Smooth muscle cell (in vitro differentiated cells): ENCODE measurements at regions not wholly inside any gene's neighbourhood (a gene's known extent, or its start where the extent isn't known, plus 50 kb on each side); places are given as distances from the start of the nearest gene placed in this dataset.

Experiments used
- DNase-seq: peaks from one replicate; lab custom pipeline; 2025; ENCODE audit not compliant: unreplicated experiment; lab: John Stamatoyannopoulos, UW
- H2AFZ ChIP-seq: fragments of 200-600 bp; sonication (generic); 2 replicates; pipeline ENCODE4 v1.6.0; 2016; ENCODE audit warnings: antibody characterized with exemption, low read depth, mild to moderate bottlenecking
- H3F3A ChIP-seq: fragments of 200-600 bp; sonication (generic); 2 replicates; pipeline ENCODE4 v1.6.0; 2017; ENCODE audit warnings: antibody characterized with exemption, low read depth
- H3K27ac ChIP-seq: fragments of 200-600 bp; sonication (generic); 2 replicates; pipeline ENCODE4 v1.5.1; 2016; ENCODE audit warnings: low read depth, mild to moderate bottlenecking
- H3K27me3 ChIP-seq: fragments of 200-600 bp; sonication (generic); 2 replicates; pipeline ENCODE4 v1.6.1; 2016; ENCODE audit warnings: low read depth, mild to moderate bottlenecking
- H3K36me3 ChIP-seq: fragments of 200-600 bp; sonication (generic); 2 replicates; pipeline ENCODE4 v1.5.1; 2016; ENCODE audit warnings: low read depth
- H3K4me1 ChIP-seq: fragments of 200-600 bp; sonication (generic); 2 replicates; pipeline ENCODE4 v1.5.1; 2016; ENCODE audit warnings: low read depth
- H3K4me2 ChIP-seq: fragments of 200-600 bp; sonication (generic); 2 replicates; pipeline ENCODE4 v1.6.0; 2016; ENCODE audit warnings: mild to moderate bottlenecking
- H3K4me3 ChIP-seq: fragments of 200-600 bp; sonication (generic); 2 replicates; pipeline ENCODE4 v1.5.1; 2016; ENCODE audit warnings: mild to moderate bottlenecking
- H3K79me2 ChIP-seq: fragments of 200-600 bp; sonication (generic); 2 replicates; pipeline ENCODE4 v1.6.0; 2016; ENCODE audit warnings: low read depth, mild to moderate bottlenecking
- H3K9ac ChIP-seq: fragments of 200-600 bp; sonication (generic); 2 replicates; pipeline ENCODE4 v1.6.0; 2016; ENCODE audit warnings: low read depth
- H3K9me3 ChIP-seq: fragments of 200-600 bp; sonication (generic); replicated peaks from 2 replicates; pipeline ENCODE4 v1.5.1; 2016; ENCODE audit warnings: low read depth
- H4K20me1 ChIP-seq: fragments of 200-600 bp; sonication (generic); 2 replicates; pipeline ENCODE4 v1.6.0; 2016; ENCODE audit warnings: low read depth
- WGBS: methylation state at CpG from one replicate; pipeline ENCODE4 v1.1.7; 2016; ENCODE audit warnings: low lambda C conversion rate; 5-methylcytosine and 5-hydroxymethylcytosine counted together
- TF ChIP-seq, protein P1 (sequence below): fragments of 200-600 bp; sonication (generic); IDR thresholded peaks from 2 replicates; pipeline ENCODE4 v1.5.1; 2017; ENCODE audit warnings: borderline replicate concordance, mild to moderate bottlenecking, antibody characterized with exemption; ENCODE audit not compliant: insufficient read depth, poor library complexity, severe bottlenecking

- H3F3A ChIP-seq = no peaks in the 10 kb centered on the region
- H3K27ac ChIP-seq = no peak overlapping the region
Measured at GRCh38 chr2:120616261-120616660, 119.4 kb upstream of the GLI2 start.

GRCh38 chr2:120617055-120617454 lies 118.6 kb upstream of the GLI2 start:
- Histone ChIP-seq H3F3A (no peaks in the 10 kb centered on the region), H3K36me3 (no peaks in the 10 kb centered on the region), H4K20me1 (no peaks in the 10 kb centered on the region), H3K4me2 (no peak overlapping the region), H3K27me3 (no peaks in the 10 kb centered on the region), H3K27ac (no peak overlapping the region), H3K4me3 (no peak overlapping the region), H3K9me3 (no peaks in the 10 kb centered on the region), H3K4me1 (no peaks in the 10 kb centered on the region), H3K79me2 (no peaks in the 10 kb centered on the region), H2AFZ (no peak overlapping the region), H3K9ac (no peak overlapping the region)
- WGBS = 86% methylated on average over 5 of the region's 5 CpGs
- no peak for DNase-seq
- TF ChIP-seq, protein P1, sequence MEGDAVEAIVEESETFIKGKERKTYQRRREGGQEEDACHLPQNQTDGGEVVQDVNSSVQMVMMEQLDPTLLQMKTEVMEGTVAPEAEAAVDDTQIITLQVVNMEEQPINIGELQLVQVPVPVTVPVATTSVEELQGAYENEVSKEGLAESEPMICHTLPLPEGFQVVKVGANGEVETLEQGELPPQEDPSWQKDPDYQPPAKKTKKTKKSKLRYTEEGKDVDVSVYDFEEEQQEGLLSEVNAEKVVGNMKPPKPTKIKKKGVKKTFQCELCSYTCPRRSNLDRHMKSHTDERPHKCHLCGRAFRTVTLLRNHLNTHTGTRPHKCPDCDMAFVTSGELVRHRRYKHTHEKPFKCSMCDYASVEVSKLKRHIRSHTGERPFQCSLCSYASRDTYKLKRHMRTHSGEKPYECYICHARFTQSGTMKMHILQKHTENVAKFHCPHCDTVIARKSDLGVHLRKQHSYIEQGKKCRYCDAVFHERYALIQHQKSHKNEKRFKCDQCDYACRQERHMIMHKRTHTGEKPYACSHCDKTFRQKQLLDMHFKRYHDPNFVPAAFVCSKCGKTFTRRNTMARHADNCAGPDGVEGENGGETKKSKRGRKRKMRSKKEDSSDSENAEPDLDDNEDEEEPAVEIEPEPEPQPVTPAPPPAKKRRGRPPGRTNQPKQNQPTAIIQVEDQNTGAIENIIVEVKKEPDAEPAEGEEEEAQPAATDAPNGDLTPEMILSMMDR = no peak

More at GRCh38 chr2:120616261-120616660, 119.4 kb upstream of the GLI2 start:
- Histone ChIP-seq H3K36me3 (no peaks in the 10 kb centered on the region), H3K9me3 (no peaks in the 10 kb centered on the region), H2AFZ (no peak overlapping the region), H3K4me3 (no peak overlapping the region), H3K4me1 (no peaks in the 10 kb centered on the region), H3K9ac (no peak overlapping the region), H3K27me3 (peaks cover 3% of the 10 kb centered on the region), H4K20me1 (no peaks in the 10 kb centered on the region), H3K4me2 (no peak overlapping the region), H3K79me2 (no peaks in the 10 kb centered on the region)
- no peak for DNase-seq
- TF ChIP-seq, protein P1 = no peak
- 95% methylated on average over 3 of the region's 3 CpGs for WGBS

DNA sequence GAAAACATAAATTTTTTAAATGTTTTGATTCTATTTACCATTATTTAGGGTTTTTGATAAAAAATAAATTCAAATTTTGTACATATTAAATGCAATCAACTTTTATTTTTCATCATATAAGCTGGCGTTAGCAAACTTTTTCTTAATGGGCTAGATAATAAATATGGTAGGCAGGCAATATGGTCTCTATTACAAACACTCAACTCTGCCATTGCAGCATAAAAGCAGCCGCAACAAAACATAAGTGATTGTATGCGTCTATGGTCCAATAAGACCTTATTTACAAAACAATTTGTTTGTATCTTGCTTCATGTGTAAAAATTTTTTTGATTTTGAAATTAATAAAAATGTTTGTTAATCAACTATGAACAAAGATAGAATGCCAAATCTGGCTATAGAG lies 116.8 kb upstream of the GLI2 start:
- WGBS = 95% methylated on average over 3 of the region's 3 CpGs
- no peak overlapping the region for H3K4me3 ChIP-seq
- no peak overlapping the region for H3K27ac ChIP-seq
- no peak overlapping the region for H3K9ac ChIP-seq
- H3F3A ChIP-seq = no peaks in the 10 kb centered on the region
- H3K27me3 ChIP-seq = no peaks in the 10 kb centered on the region
- TF ChIP-seq, protein P1 = no peak
- H3K36me3 ChIP-seq = no peaks in the 10 kb centered on the region
- H3K79me2 ChIP-seq = no peaks in the 10 kb centered on the region
- H3K4me1 ChIP-seq = no peaks in the 10 kb centered on the region
- H4K20me1 ChIP-seq = no peaks in the 10 kb centered on the region
- no peak overlapping the region for H3K4me2 ChIP-seq
- DNase-seq = no peak
- no peaks in the 10 kb centered on the region for H3K9me3 ChIP-seq
- H2AFZ ChIP-seq = no peak overlapping the region

DNA sequence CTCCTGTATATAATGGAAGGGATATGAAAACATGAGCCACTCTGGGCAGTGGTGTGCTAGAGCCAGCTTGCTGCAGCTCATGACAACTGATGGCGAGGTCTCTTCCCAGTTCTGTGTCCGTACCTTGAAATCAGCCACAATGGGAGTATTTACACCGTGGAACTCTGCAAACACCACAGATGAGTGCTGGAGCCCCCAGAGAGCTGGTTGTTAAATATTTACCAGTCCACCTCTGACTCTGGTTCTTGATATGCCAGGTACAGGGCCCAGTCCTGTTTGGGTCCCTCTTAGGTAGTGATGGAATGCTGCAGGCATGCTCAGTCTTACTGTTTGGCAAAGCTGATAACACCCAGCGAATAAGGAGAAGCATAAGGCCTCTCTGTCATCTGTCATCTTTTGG lies 116.1 kb upstream of the GLI2 start:
- no peaks in the 10 kb centered on the region for H3K4me1 ChIP-seq
- no peaks in the 10 kb centered on the region for H3K27me3 ChIP-seq
- H3F3A ChIP-seq = no peaks in the 10 kb centered on the region
- H2AFZ ChIP-seq = no peak overlapping the region
- TF ChIP-seq, protein P1 = no peak
- H4K20me1 ChIP-seq = no peaks in the 10 kb centered on the region
- no peak overlapping the region for H3K27ac ChIP-seq
- H3K36me3 ChIP-seq = no peaks in the 10 kb centered on the region
- no peak for DNase-seq
- no peaks in the 10 kb centered on the region for H3K9me3 ChIP-seq
- no peak overlapping the region for H3K4me3 ChIP-seq
- H3K4me2 ChIP-seq = no peak overlapping the region
- WGBS = 89% methylated on average over 4 of the region's 4 CpGs
- no peak overlapping the region for H3K9ac ChIP-seq
- H3K79me2 ChIP-seq = no peaks in the 10 kb centered on the region
